K562 (cell line): ENCODE measurements at regions not wholly inside any gene's neighbourhood (a gene's known extent, or its start where the extent isn't known, plus 50 kb on each side); places are given as distances from the start of the nearest gene placed in this dataset.

Experiments used
- EZH2 ChIP-seq: IDR thresholded peaks from 2 replicates; pipeline ENCODE4 v1.6.1; 2012; ENCODE audit warnings: low read depth, mild to moderate bottlenecking, inconsistent platforms, low read length, borderline replicate concordance
- KDM4B ChIP-seq, 2 experiments: fragments of 450-650 bp in 1 of 2; sonication (generic) in 1 of 2; IDR thresholded peaks; 2 replicates each; pipeline ENCODE4 v1.6.1; 2016 to 2017; ENCODE audit warnings: borderline replicate concordance in 2 of 2, antibody characterized with exemption in 1 of 2, low read depth in 1 of 2, mild to moderate bottlenecking in 1 of 2
- NCOA1 ChIP-seq: fragments of 450-650 bp; IDR thresholded peaks from 2 replicates; pipeline ENCODE4 v1.6.1; 2016; ENCODE audit warnings: low read depth
- SAFB2 ChIP-seq: fragments of 200-400 bp; formaldehyde crosslinking; IDR thresholded peaks from 2 replicates; pipeline ENCODE4 v1.6.1; 2018; ENCODE audit warnings: borderline replicate concordance, low read length, low read depth, moderate library complexity; ENCODE audit not compliant: severe bottlenecking
- SETDB1 ChIP-seq: IDR thresholded peaks from one replicate; pipeline ENCODE4 v1.6.1; 2012; ENCODE audit warnings: low read length, control low read depth, inconsistent platforms
- YY1 ChIP-seq, 3 experiments: IDR thresholded peaks; 2 replicates each; pipeline ENCODE4 v1.6.1; 2011; ENCODE audit warnings: low read length in 2 of 3, mild to moderate bottlenecking in 2 of 3, moderate library complexity in 2 of 3, borderline replicate concordance in 1 of 3, control low read depth in 1 of 3, low read depth in 1 of 3; ENCODE audit not compliant: insufficient read depth in 3 of 3, insufficient replicate concordance in 2 of 3, control insufficient read depth in 1 of 3, insufficient read length in 1 of 3; ENCODE audit errors: extremely low read depth in 1 of 3
- ZNF133 ChIP-seq: fragments of 250-450 bp; sonication (Bioruptor Pico); IDR thresholded peaks from 2 replicates; pipeline ENCODE4 v1.4.0; 2020; ENCODE audit warnings: mild to moderate bottlenecking
- TF ChIP-seq, protein P1 (sequence below), 3 experiments: IDR thresholded peaks in 2 of 3; conservative IDR thresholded peaks in 1 of 3; 2 replicates each; pipeline ENCODE4 v1.5.1; 2011 to 2012; ENCODE audit warnings: low read length in 3 of 3, mild to moderate bottlenecking in 3 of 3, control low read depth in 2 of 3, improper control_type of control experiment in 1 of 3, inconsistent platforms in 1 of 3, low read depth in 1 of 3, mixed read lengths in 1 of 3, moderate library complexity in 1 of 3; ENCODE audit not compliant: insufficient read depth in 2 of 3
- TF ChIP-seq, protein P2 (sequence below), 2 experiments: fragments of 450-650 bp in 1 of 2; sonication (generic) in 1 of 2; formaldehyde crosslinking; conservative IDR thresholded peaks; 2 replicates each; pipeline versions ENCODE4 v1.4.0 to v1.8.1; 2020 to 2022; ENCODE audit warnings: mild to moderate bottlenecking in 1 of 2, missing genetic modification reagents in 1 of 2

DNA sequence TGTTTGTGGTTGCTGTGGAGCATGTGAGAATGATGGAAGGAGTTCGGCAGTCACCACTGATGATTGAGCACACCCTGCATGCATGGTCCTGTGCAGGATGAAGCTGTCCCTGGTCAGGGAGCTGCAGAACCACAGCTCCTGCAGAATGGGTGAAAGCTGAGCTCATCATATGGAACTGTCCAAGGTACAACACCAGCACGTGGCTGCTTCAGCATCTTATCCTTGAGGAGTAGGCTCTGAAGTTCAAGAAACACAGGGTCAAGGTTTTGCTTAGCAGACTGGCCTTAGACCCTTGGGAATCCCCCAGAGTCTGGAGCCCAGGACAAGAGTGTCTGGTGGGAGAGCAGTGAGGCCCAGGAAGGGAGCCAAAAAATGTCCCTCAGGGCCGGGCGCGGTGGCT, 182.4 kb upstream of the LARGE1 start:
- TF ChIP-seq YY1 (IDR thresholded peaks at IDR 0.05; ENCODE audit: borderline replicate concordance in 1 of 3, control insufficient read depth in 1 of 3, extremely low read depth in 1 of 3, insufficient read depth in 3 of 3, insufficient read length in 1 of 3, insufficient replicate concordance in 2 of 3, low read depth in 1 of 3, low read length in 2 of 3), result no peak
- no peak for TF ChIP-seq NCOA1
- TF ChIP-seq, protein P1, sequence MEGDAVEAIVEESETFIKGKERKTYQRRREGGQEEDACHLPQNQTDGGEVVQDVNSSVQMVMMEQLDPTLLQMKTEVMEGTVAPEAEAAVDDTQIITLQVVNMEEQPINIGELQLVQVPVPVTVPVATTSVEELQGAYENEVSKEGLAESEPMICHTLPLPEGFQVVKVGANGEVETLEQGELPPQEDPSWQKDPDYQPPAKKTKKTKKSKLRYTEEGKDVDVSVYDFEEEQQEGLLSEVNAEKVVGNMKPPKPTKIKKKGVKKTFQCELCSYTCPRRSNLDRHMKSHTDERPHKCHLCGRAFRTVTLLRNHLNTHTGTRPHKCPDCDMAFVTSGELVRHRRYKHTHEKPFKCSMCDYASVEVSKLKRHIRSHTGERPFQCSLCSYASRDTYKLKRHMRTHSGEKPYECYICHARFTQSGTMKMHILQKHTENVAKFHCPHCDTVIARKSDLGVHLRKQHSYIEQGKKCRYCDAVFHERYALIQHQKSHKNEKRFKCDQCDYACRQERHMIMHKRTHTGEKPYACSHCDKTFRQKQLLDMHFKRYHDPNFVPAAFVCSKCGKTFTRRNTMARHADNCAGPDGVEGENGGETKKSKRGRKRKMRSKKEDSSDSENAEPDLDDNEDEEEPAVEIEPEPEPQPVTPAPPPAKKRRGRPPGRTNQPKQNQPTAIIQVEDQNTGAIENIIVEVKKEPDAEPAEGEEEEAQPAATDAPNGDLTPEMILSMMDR (IDR thresholded peaks at IDR 0.05 in 2 of 3, conservative IDR thresholded peaks at IDR 0.05 in 1 of 3; ENCODE audit: insufficient read depth in 2 of 3, low read depth in 1 of 3, low read length in 3 of 3), result no peak
- TF ChIP-seq, protein P2, sequence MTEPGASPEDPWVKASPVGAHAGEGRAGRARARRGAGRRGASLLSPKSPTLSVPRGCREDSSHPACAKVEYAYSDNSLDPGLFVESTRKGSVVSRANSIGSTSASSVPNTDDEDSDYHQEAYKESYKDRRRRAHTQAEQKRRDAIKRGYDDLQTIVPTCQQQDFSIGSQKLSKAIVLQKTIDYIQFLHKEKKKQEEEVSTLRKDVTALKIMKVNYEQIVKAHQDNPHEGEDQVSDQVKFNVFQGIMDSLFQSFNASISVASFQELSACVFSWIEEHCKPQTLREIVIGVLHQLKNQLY (CRISPR knock-in tag; conservative IDR thresholded peaks at IDR 0.05), result no peak
- TF ChIP-seq SAFB2, result no peak
- TF ChIP-seq EZH2, result no peak
- no peak for TF ChIP-seq ZNF133 (CRISPR knock-in tag)
- no peak for TF ChIP-seq SETDB1
- TF ChIP-seq KDM4B (IDR thresholded peaks at IDR 0.05; ENCODE audit: borderline replicate concordance in 2 of 2, low read depth in 1 of 2), result no peak
